Lower leg skin (tissue), 3 donors: ENCODE measurements at regions not wholly inside any gene's neighbourhood (a gene's known extent, or its start where the extent isn't known, plus 50 kb on each side); places are given as distances from the start of the nearest gene placed in this dataset.

Experiments
- POLR2A ChIP-seq, 2 donors: fragments of 450-650 bp; IDR thresholded peaks; one replicate each; pipeline ENCODE4 v1.6.1; 2016 to 2017; ENCODE audit warnings: antibody characterized with exemption in 2 of 2, mild to moderate bottlenecking in 1 of 2, moderate library complexity in 1 of 2
- TF ChIP-seq, protein P1 (sequence below), 3 donors: fragments of 450-650 bp; IDR thresholded peaks; one replicate each; pipeline ENCODE4 v1.5.1; 2016; ENCODE audit warnings: antibody characterized with exemption in 3 of 3, mild to moderate bottlenecking in 3 of 3, moderate library complexity in 2 of 3

DNA sequence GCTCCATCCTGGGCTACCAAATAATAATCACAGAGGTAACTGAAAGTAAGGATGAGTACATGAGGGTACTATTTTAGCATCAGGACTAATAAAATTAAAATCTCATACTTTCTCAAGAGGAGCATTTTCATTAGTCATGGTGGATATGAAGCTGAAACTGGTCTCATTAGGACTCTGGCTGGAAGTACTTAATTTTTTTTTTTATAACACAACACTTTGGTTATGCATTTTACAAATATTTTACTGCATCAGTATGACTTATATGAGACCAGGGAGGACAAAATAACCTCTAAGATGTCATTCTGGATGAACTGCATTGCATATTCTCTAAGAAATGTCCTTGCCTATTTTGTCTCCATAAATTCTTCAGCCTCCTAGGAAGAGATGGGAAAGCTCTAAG, 290.9 kb downstream of the HLX start:
- TF ChIP-seq, protein P1, sequence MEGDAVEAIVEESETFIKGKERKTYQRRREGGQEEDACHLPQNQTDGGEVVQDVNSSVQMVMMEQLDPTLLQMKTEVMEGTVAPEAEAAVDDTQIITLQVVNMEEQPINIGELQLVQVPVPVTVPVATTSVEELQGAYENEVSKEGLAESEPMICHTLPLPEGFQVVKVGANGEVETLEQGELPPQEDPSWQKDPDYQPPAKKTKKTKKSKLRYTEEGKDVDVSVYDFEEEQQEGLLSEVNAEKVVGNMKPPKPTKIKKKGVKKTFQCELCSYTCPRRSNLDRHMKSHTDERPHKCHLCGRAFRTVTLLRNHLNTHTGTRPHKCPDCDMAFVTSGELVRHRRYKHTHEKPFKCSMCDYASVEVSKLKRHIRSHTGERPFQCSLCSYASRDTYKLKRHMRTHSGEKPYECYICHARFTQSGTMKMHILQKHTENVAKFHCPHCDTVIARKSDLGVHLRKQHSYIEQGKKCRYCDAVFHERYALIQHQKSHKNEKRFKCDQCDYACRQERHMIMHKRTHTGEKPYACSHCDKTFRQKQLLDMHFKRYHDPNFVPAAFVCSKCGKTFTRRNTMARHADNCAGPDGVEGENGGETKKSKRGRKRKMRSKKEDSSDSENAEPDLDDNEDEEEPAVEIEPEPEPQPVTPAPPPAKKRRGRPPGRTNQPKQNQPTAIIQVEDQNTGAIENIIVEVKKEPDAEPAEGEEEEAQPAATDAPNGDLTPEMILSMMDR (IDR thresholded peaks at IDR 0.05), result no peak
- no peak for TF ChIP-seq POLR2A (IDR thresholded peaks at IDR 0.05)
